Sigmoid colon (tissue), 6 donors: ENCODE measurements at regions not wholly inside any gene's neighbourhood (a gene's known extent, or its start where the extent isn't known, plus 50 kb on each side); places are given as distances from the start of the nearest gene placed in this dataset.

Experiments used
- DNase-seq: peaks from one replicate; pipeline ENCODE4 v3.0.0-alpha.2; 2019
- H3K27ac ChIP-seq, 4 donors: fragments of 200-600 bp; sonication (generic); one replicate each; pipeline ENCODE4 v1.5.1; 2016 to 2019; ENCODE audit warnings: mild to moderate bottlenecking in 1 of 4
- H3K27me3 ChIP-seq, 3 donors: fragments of 200-600 bp; sonication (generic); one replicate each; pipeline ENCODE4 v1.5.1; 2019; ENCODE audit warnings: mild to moderate bottlenecking in 1 of 3
- H3K36me3 ChIP-seq, 4 donors: fragments of 200-600 bp; sonication (generic); one replicate each; pipeline ENCODE4 v1.5.1; 2016 to 2019
- H3K4me1 ChIP-seq, 4 donors: fragments of 200-600 bp; sonication (generic); one replicate each; pipeline ENCODE4 v1.5.1; 2017 to 2019
- H3K4me3 ChIP-seq, 4 donors: fragments of 200-600 bp; sonication (generic); one replicate each; pipeline ENCODE4 v1.5.1; 2017 to 2019; ENCODE audit warnings: mild to moderate bottlenecking in 2 of 4, moderate library complexity in 1 of 4
- H3K9me3 ChIP-seq, 4 donors: fragments of 200-600 bp in 3 of 4; sonication (generic) in 3 of 4; one replicate each; pipeline versions ENCODE4 v1.5.1 to v1.6.1; 2013 to 2019
- CTCF ChIP-seq, 4 experiments: fragments of 450-650 bp in 3 of 4; fragments of 200-600 bp in 1 of 4; IDR thresholded peaks; one replicate each; pipeline ENCODE4 v1.5.1; 2016 to 2019; ENCODE audit warnings: antibody characterized with exemption in 4 of 4, mild to moderate bottlenecking in 3 of 4, moderate library complexity in 2 of 4
- EP300 ChIP-seq, 4 donors: sonication (generic); formaldehyde crosslinking; IDR thresholded peaks; one replicate each; pipeline ENCODE4 v1.6.1; 2017; ENCODE audit warnings: antibody characterized with exemption in 4 of 4
- POLR2A ChIP-seq, 2 donors: fragments of 450-650 bp; IDR thresholded peaks; one replicate each; pipeline ENCODE4 v1.6.1; 2016; ENCODE audit warnings: antibody characterized with exemption in 2 of 2, mild to moderate bottlenecking in 2 of 2, moderate library complexity in 2 of 2
- POLR2AphosphoS5 ChIP-seq, 4 donors: sonication (generic); formaldehyde crosslinking; IDR thresholded peaks; one replicate each; pipeline ENCODE4 v1.6.1; 2017; ENCODE audit warnings: antibody characterized with exemption in 4 of 4
- WGBS, 2 donors: extraction: QIAGEN DNeasy Blood & Tissue Kit; methylation state at CpG; one replicate each; pipeline ENCODE4 v1.1.7; 2013; 5-methylcytosine and 5-hydroxymethylcytosine counted together
- intact Hi-C: fragments of 100-400 bp; cut with DNase I; formaldehyde crosslinking; loops from one replicate; pipeline ENCODE4 v1.15.1; 2023
- donor health status: healthy with polysubstance abuse.
- donor health status: healthy.

- no peak for DNase-seq
- Histone ChIP-seq H3K4me3 (no peak overlapping the region), H3K9me3 (no peaks in the 10 kb centered on the region), H3K4me1 (no peaks in the 10 kb centered on the region), H3K36me3 (no peaks in the 10 kb centered on the region), H3K27me3 (no peaks in the 10 kb centered on the region), H3K27ac (no peak overlapping the region)
- intact Hi-C loops: no loop called here
- 34 to 73% methylated on average over 4 of the region's 4 CpGs for WGBS, 2 donors
- TF ChIP-seq CTCF (IDR thresholded peaks at IDR 0.05) (no peak), POLR2A (IDR thresholded peaks at IDR 0.05) (no peak), POLR2AphosphoS5 (IDR thresholded peaks at IDR 0.05) (no peak), EP300 (IDR thresholded peaks at IDR 0.05) (no peak)
Observed at GRCh38 chr16:80889779-80890359, 85.5 kb upstream of the CDYL2 start.

DNA sequence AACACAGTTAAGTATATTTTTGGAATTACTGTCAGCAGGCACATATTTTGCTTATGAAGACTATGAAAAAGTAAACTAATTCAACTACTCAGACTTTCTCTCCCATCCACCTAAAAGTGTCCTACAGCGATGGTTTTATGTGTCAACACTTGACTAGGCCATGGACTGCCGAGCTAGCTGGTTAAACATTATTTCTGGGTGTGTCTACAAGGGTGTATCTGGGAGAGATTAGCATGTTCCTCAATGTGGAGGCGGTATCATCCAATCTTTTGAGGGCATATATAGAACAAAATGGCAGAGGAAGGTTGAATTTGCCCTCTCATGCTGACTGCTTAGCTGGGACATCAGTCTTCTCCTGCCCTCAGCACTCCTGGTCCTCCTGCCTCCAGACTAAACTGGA, 82.7 kb upstream of the CDYL2 start:
- Histone ChIP-seq H3K4me3 (no peak overlapping the region), H3K27ac (no peak overlapping the region), H3K36me3 (no peaks in the 10 kb centered on the region), H3K9me3 (no peaks in the 10 kb centered on the region), H3K4me1 (no peaks in the 10 kb centered on the region), H3K27me3 (no peaks in the 10 kb centered on the region)
- WGBS, 2 donors: 17 to 70% methylated on average over 3 of the region's 3 CpGs
- DNase-seq: no peak
- TF ChIP-seq CTCF (IDR thresholded peaks at IDR 0.05) (no peak), POLR2A (IDR thresholded peaks at IDR 0.05) (no peak), EP300 (IDR thresholded peaks at IDR 0.05) (no peak), POLR2AphosphoS5 (IDR thresholded peaks at IDR 0.05) (no peak)
- intact Hi-C loops: no loop called here

DNA sequence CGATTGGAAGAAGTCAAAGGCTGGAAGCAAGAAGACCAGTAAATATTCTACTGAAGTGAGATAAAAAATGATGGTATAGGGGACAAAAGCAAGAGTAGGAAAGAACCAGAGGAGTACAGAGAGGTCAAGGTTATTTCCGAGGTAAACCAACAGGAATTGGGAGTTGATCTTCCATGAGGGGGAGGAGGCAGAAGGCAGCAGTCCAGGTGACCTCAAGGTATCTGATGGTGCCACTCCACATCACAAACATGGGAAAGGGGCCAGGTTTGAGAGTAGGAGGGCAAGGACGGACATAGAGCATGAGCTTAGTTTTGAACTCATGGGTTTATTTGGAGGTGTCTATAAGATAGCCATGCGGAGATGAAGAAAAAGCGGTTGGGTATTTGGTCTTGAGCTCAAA, 79.4 kb upstream of the CDYL2 start:
- no peaks in the 10 kb centered on the region for H3K27me3 ChIP-seq
- DNase-seq: no peak
- no peaks in the 10 kb centered on the region for H3K9me3 ChIP-seq
- H3K36me3 ChIP-seq: no peaks in the 10 kb centered on the region
- no peaks in the 10 kb centered on the region for H3K4me1 ChIP-seq
- no peak overlapping the region for H3K27ac ChIP-seq
- WGBS, 2 donors: 60 to 74% methylated on average over 5 of the region's 5 CpGs
- no peak overlapping the region for H3K4me3 ChIP-seq
- intact Hi-C loops: no loop called here
- TF ChIP-seq CTCF (IDR thresholded peaks at IDR 0.05) (no peak), POLR2A (IDR thresholded peaks at IDR 0.05) (no peak), POLR2AphosphoS5 (IDR thresholded peaks at IDR 0.05) (no peak), EP300 (IDR thresholded peaks at IDR 0.05) (no peak)

- Histone ChIP-seq H3K9me3 (no peaks in the 10 kb centered on the region), H3K36me3 (no peaks in the 10 kb centered on the region), H3K27ac (no peak overlapping the region), H3K4me1 (no peaks in the 10 kb centered on the region), H3K27me3 (no peaks in the 10 kb centered on the region), H3K4me3 (no peak overlapping the region)
- TF ChIP-seq POLR2A (IDR thresholded peaks at IDR 0.05): no peak
- TF ChIP-seq EP300 (IDR thresholded peaks at IDR 0.05): no peak
- no peak for TF ChIP-seq POLR2AphosphoS5 (IDR thresholded peaks at IDR 0.05)
- no peak for TF ChIP-seq CTCF (IDR thresholded peaks at IDR 0.05)
- 13 to 66% methylated on average over 4 of the region's 4 CpGs for WGBS, 2 donors
- intact Hi-C loops: no loop called here
- DNase-seq: no peak
Observed at GRCh38 chr16:80883159-80883642, 78.8 kb upstream of the CDYL2 start.

DNA sequence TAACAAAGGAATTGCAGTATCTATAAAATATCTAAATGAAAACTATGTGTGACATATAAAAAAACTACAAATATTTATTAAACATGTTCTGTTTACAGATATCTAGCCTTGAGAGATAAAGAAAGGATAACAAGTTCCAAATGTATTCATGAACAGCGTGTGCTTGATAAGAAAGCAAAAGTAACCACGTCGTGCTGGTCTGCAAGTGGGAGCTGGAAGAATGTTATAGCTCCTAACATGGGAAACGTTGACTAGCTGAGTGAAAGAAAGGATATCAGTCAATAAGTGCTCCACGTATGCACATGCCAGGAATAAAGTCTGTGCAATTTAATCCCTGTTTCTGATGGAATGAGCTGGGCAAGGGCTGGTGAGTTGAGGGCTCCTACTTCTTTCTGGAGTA, 71.2 kb upstream of the CDYL2 start:
- intact Hi-C loops: no loop called here
- no peak for DNase-seq
- Histone ChIP-seq H3K9me3 (no peaks in the 10 kb centered on the region), H3K36me3 (no peaks in the 10 kb centered on the region), H3K4me3 (no peak overlapping the region), H3K27ac (no peak overlapping the region), H3K27me3 (no peaks in the 10 kb centered on the region), H3K4me1 (no peaks in the 10 kb centered on the region)
- TF ChIP-seq EP300 (IDR thresholded peaks at IDR 0.05) (no peak), POLR2A (IDR thresholded peaks at IDR 0.05) (no peak), CTCF (IDR thresholded peaks at IDR 0.05) (no peak), POLR2AphosphoS5 (IDR thresholded peaks at IDR 0.05) (no peak)
- WGBS, 2 donors: 13 to 40% methylated on average over 5 of the region's 5 CpGs
